ENCODE measurements at regions not wholly inside any gene's neighbourhood (a gene's known extent, or its start where the extent isn't known, plus 50 kb on each side); places are given as distances from the start of the nearest gene placed in this dataset.

GRCh38 chr5:158414333-158414762, 555.4 kb upstream of the CLINT1 start:
- no peak for DNase-seq (ENCODE audit: low read depth in 4 of 4, low spot score in 2 of 4)

- no peak for DNase-seq (ENCODE audit: low read depth in 4 of 4, low spot score in 2 of 4)
These were observed 554.3 kb upstream of the CLINT1 start for GRCh38 chr5:158413122-158413680.

GRCh38 chr5:158410976-158411375, 552.0 kb upstream of the CLINT1 start:
- DNase-seq (ENCODE audit: low read depth in 4 of 4, low spot score in 2 of 4), result no peak

- no peak for DNase-seq (ENCODE audit: low read depth in 4 of 4, low spot score in 2 of 4)
These were observed 550.6 kb upstream of the CLINT1 start for GRCh38 chr5:158409507-158409906.

GRCh38 chr5:158407824-158408195, 548.9 kb upstream of the CLINT1 start:
- no peak for DNase-seq (ENCODE audit: low read depth in 4 of 4, low spot score in 2 of 4)

- no peak for DNase-seq (ENCODE audit: low read depth in 4 of 4, low spot score in 2 of 4)
These were observed 548.2 kb upstream of the CLINT1 start for GRCh38 chr5:158406884-158407823.

GRCh38 chr5:158398360-158399201, 539.6 kb upstream of the CLINT1 start:
- no peak for DNase-seq (ENCODE audit: low read depth in 4 of 4, low spot score in 2 of 4)

GRCh38 chr5:158397278-158397677, 538.3 kb upstream of the CLINT1 start:
- DNase-seq (ENCODE audit: low read depth in 4 of 4, low spot score in 2 of 4), result no peak

GRCh38 chr5:158394102-158394501, 535.2 kb upstream of the CLINT1 start:
- DNase-seq (ENCODE audit: low read depth in 4 of 4, low spot score in 2 of 4), result no peak

GRCh38 chr5:158393457-158393856, 534.5 kb upstream of the CLINT1 start:
- no peak for DNase-seq (ENCODE audit: low read depth in 4 of 4, low spot score in 2 of 4)

- DNase-seq (ENCODE audit: low read depth in 4 of 4, low spot score in 2 of 4), result no peak
These were observed 533.8 kb upstream of the CLINT1 start for GRCh38 chr5:158392753-158393152.

- no peak for DNase-seq (ENCODE audit: low read depth in 4 of 4, low spot score in 2 of 4)
These were observed 531.6 kb upstream of the CLINT1 start for GRCh38 chr5:158390577-158390976.

GRCh38 chr5:158389786-158390185, 530.8 kb upstream of the CLINT1 start:
- DNase-seq (ENCODE audit: low read depth in 4 of 4, low spot score in 2 of 4), result no peak

GRCh38 chr5:158388021-158388420, 529.1 kb upstream of the CLINT1 start:
- no peak for DNase-seq (ENCODE audit: low read depth in 4 of 4, low spot score in 2 of 4)

- DNase-seq (ENCODE audit: low read depth in 4 of 4, low spot score in 2 of 4), result peak in 1 of 4 donors; percentile 4
These were observed 528.6 kb upstream of the CLINT1 start for GRCh38 chr5:158387499-158387898.

- no peak for DNase-seq (ENCODE audit: low read depth in 4 of 4, low spot score in 2 of 4)
These were observed 527.0 kb upstream of the CLINT1 start for GRCh38 chr5:158385982-158386381.

GRCh38 chr5:158384535-158385481, 525.9 kb upstream of the CLINT1 start:
- DNase-seq (ENCODE audit: low read depth in 4 of 4, low spot score in 2 of 4), result no peak

GRCh38 chr5:158383486-158383885, 524.5 kb upstream of the CLINT1 start:
- DNase-seq (ENCODE audit: low read depth in 4 of 4, low spot score in 2 of 4), result no peak

GRCh38 chr5:158382473-158382872, 523.5 kb upstream of the CLINT1 start:
- DNase-seq (ENCODE audit: low read depth in 4 of 4, low spot score in 2 of 4), result no peak

- peak in 1 of 4 donors; percentile 7 for DNase-seq (ENCODE audit: low read depth in 4 of 4, low spot score in 2 of 4)
These were observed 522.7 kb upstream of the CLINT1 start for GRCh38 chr5:158381614-158382160.
